ENCODE measurements at regions not wholly inside any gene's neighbourhood (a gene's known extent, or its start where the extent isn't known, plus 50 kb on each side); places are given as distances from the start of the nearest gene placed in this dataset.

GRCh38 chr12:65592416-65592815 lies 231.9 kb upstream of the HMGA2 start:
- CTCF ChIA-PET: interaction anchor here (2.0 kb wide), 1 partner anchor 10 kb away, joined by 9 read pairs; no protein-coding TSS in a partner anchor
- RAD21 ChIA-PET (ENCODE audit: low non-redundant PET in 1 of 2, low total read pairs in 2 of 2, uncharacterized antibody in 2 of 2, unreplicated experiment in 2 of 2): no interaction called here
- no peak overlapping the region for H3K4me2 ChIP-seq (ENCODE audit: low read length)
- POLR2A ChIA-PET: no interaction called here
- H3K79me2 ChIP-seq (ENCODE audit: insufficient read depth, low read length): no peaks in the 10 kb centered on the region
- intact Hi-C loops (cut with micrococcal nuclease): no loop called here
- no peaks in the 10 kb centered on the region for H3K36me3 ChIP-seq (ENCODE audit: control insufficient read depth in 1 of 2, insufficient read depth in 2 of 2, low read length in 2 of 2)
- ATAC-seq (no peak), DNase-seq (ENCODE audit: low read depth, low spot score) (no peak)
- H4K20me1 ChIP-seq (ENCODE audit: insufficient read depth): no peaks in the 10 kb centered on the region
- H3K9me3 ChIP-seq (ENCODE audit: control insufficient read depth in 1 of 2, insufficient read depth in 1 of 2, low read depth in 1 of 2, low read length in 2 of 2): no peaks in the 10 kb centered on the region
- no peak overlapping the region for H2AFZ ChIP-seq (ENCODE audit: low read depth, low read length, poor library complexity, severe bottlenecking)
- H3K9me2 ChIP-seq (ENCODE audit: insufficient read depth): no peaks in the 10 kb centered on the region
- H3K4me1 ChIP-seq (ENCODE audit: control insufficient read depth in 1 of 2, insufficient read depth in 2 of 2, low read length in 2 of 2): peaks cover 15 to 27% of the 10 kb centered on the region in 2 experiments
- TF ChIP-seq EZH2 (IDR thresholded peaks at IDR 0.05) (no peak), POLR2A (IDR thresholded peaks at IDR 0.05; ENCODE audit: borderline replicate concordance, extremely low read depth, insufficient read depth, insufficient read length) (no peak), CTCF (IDR thresholded peaks at IDR 0.05 in 2 of 3, conservative IDR thresholded peaks at IDR 0.05 in 1 of 3; ENCODE audit: borderline replicate concordance in 1 of 3, insufficient read depth in 1 of 3, low read depth in 2 of 3, low read length in 2 of 3) (no peak), SP1 (IDR thresholded peaks at IDR 0.05; ENCODE audit: low read depth) (no peak), ZFX (IDR thresholded peaks at IDR 0.05) (no peak), POLR2AphosphoS5 (IDR thresholded peaks at IDR 0.05; ENCODE audit: low read depth, low read length) (no peak), ATF3 (IDR thresholded peaks at IDR 0.05) (no peak), ZBTB33 (IDR thresholded peaks at IDR 0.05; ENCODE audit: extremely low read depth, insufficient replicate concordance, low read length) (no peak), EZH2phosphoT487 (IDR thresholded peaks at IDR 0.05; ENCODE audit: borderline replicate concordance) (no peak)
- H3K27ac ChIP-seq (ENCODE audit: low read depth, low read length): no peak overlapping the region
- no peaks in the 10 kb centered on the region for H3K27me3 ChIP-seq (ENCODE audit: insufficient read depth, low read length)
- no peak overlapping the region for H3K9ac ChIP-seq (ENCODE audit: low read length)
- BruUV-seq (replicated peaks): no TSS peak
- no peak overlapping the region for H3K4me3 ChIP-seq (replicated peaks in 1 of 2; ENCODE audit: low read depth in 1 of 2, low read length in 2 of 2)

Data from HCT116 (cell line).